H1 (cell line): ENCODE measurements at regions not wholly inside any gene's neighbourhood (a gene's known extent, or its start where the extent isn't known, plus 50 kb on each side); places are given as distances from the start of the nearest gene placed in this dataset.

Experiments used
- EP300 ChIP-seq, 2 experiments: IDR thresholded peaks; 1 replicate in 1 of 2; 2 replicates in 1 of 2; pipeline ENCODE4 v1.6.1; 2011 to 2012; ENCODE audit warnings: low read depth in 2 of 2, low read length in 2 of 2, mild to moderate bottlenecking in 2 of 2, borderline replicate concordance in 1 of 2, inconsistent platforms in 1 of 2, moderate library complexity in 1 of 2
- JUND ChIP-seq: IDR thresholded peaks from 2 replicates; pipeline ENCODE4 v1.6.1; 2011; ENCODE audit warnings: mild to moderate bottlenecking, improper control_type of control experiment, low read length
- POLR2AphosphoS5 ChIP-seq: IDR thresholded peaks from 2 replicates; pipeline ENCODE4 v1.6.1; 2011; ENCODE audit warnings: low read depth, low read length
- RXRA ChIP-seq: IDR thresholded peaks from 2 replicates; pipeline ENCODE4 v1.6.1; 2011; ENCODE audit warnings: low read depth, mild to moderate bottlenecking, low read length, moderate library complexity; ENCODE audit not compliant: insufficient read depth
- USF2 ChIP-seq: IDR thresholded peaks from 2 replicates; pipeline ENCODE4 v1.6.1; 2011; ENCODE audit warnings: low read length, improper control_type of control experiment

- TF ChIP-seq USF2 (no peak), JUND (no peak), EP300 (IDR thresholded peaks at IDR 0.05; ENCODE audit: borderline replicate concordance in 1 of 2, low read depth in 2 of 2, low read length in 2 of 2) (no peak), RXRA (no peak), POLR2AphosphoS5 (no peak)
These were observed 103.1 kb upstream of the FAM47B start for GRCh38 chrX:34839451-34839850.
